Stimulated activated effector memory CD8-positive, alpha-beta T cell treated with anti-CD3 and anti-CD28 coated beads, Interleukin-12 subunit alpha, Interleukin-12 subunit beta, amount 100 ng/mL, for 72 hours (primary cell): ENCODE measurements at regions not wholly inside any gene's neighbourhood (a gene's known extent, or its start where the extent isn't known, plus 50 kb on each side); places are given as distances from the start of the nearest gene placed in this dataset.

Experiments used
- ATAC-seq: fragments of 150-1000 bp; cut with Tn5 transposase; 2 replicates; pipeline ENCODE4 v1.10.0; 2021
- DNase-seq, 2 donors: peaks; one replicate each; pipeline ENCODE4 v3.0.0; 2021 to 2022; ENCODE audit warnings: low spot score in 2 of 2
- H3K27ac Mint-ChIP-seq: one replicate; pipeline ENCODE4 v1.8.0; 2022; ENCODE audit warnings: mild to moderate bottlenecking, mixed read lengths
- H3K36me3 Mint-ChIP-seq: one replicate; pipeline ENCODE4 v1.8.0; 2022; ENCODE audit warnings: mild to moderate bottlenecking, mixed read lengths
- H3K4me1 Mint-ChIP-seq: one replicate; pipeline ENCODE4 v1.8.0; 2022; ENCODE audit warnings: mixed read lengths
- H3K4me3 Mint-ChIP-seq: one replicate; pipeline ENCODE4 v1.8.0; 2022; ENCODE audit warnings: mild to moderate bottlenecking, mixed read lengths
- H3K9me3 Mint-ChIP-seq: one replicate; pipeline ENCODE4 v1.8.0; 2022; ENCODE audit warnings: mixed read lengths

- ATAC-seq (no peak), DNase-seq (no peak)
- Mint-ChIP-seq H3K4me1 (no peaks in the 10 kb centered on the region), H3K27ac (no peak overlapping the region), H3K4me3 (no peak overlapping the region), H3K36me3 (no peaks in the 10 kb centered on the region), H3K9me3 (peaks cover 11% of the 10 kb centered on the region)
Observed at GRCh38 chr13:70203661-70204229, 95.5 kb upstream of the KLHL1 start.

- DNase-seq = no peak
- no peak for ATAC-seq
- Mint-ChIP-seq H3K9me3 (peaks cover 12% of the 10 kb centered on the region), H3K4me1 (no peaks in the 10 kb centered on the region), H3K36me3 (no peaks in the 10 kb centered on the region), H3K27ac (no peak overlapping the region), H3K4me3 (no peak overlapping the region)
Observed at GRCh38 chr13:70191034-70191433, 82.8 kb upstream of the KLHL1 start.

GRCh38 chr13:70189981-70190380, 81.7 kb upstream of the KLHL1 start:
- Mint-ChIP-seq H3K4me3 (no peak overlapping the region), H3K36me3 (no peaks in the 10 kb centered on the region), H3K4me1 (no peaks in the 10 kb centered on the region), H3K27ac (no peak overlapping the region), H3K9me3 (peaks cover 14% of the 10 kb centered on the region)
- ATAC-seq = no peak
- DNase-seq = no peak

GRCh38 chr13:70188567-70188966, 80.3 kb upstream of the KLHL1 start:
- no peaks in the 10 kb centered on the region for H3K36me3 Mint-ChIP-seq
- no peak overlapping the region for H3K27ac Mint-ChIP-seq
- no peak for ATAC-seq
- H3K9me3 Mint-ChIP-seq = peaks cover 9% of the 10 kb centered on the region
- no peaks in the 10 kb centered on the region for H3K4me1 Mint-ChIP-seq
- H3K4me3 Mint-ChIP-seq = no peak overlapping the region
- no peak for DNase-seq

- Mint-ChIP-seq H3K4me3 (no peak overlapping the region), H3K27ac (no peak overlapping the region), H3K9me3 (peaks cover 14% of the 10 kb centered on the region), H3K36me3 (no peaks in the 10 kb centered on the region), H3K4me1 (no peaks in the 10 kb centered on the region)
- DNase-seq (no peak), ATAC-seq (no peak)
Observed at GRCh38 chr13:70183041-70183440, 74.8 kb upstream of the KLHL1 start.
